Transverse colon (tissue), 4 donors: ENCODE measurements at regions not wholly inside any gene's neighbourhood (a gene's known extent, or its start where the extent isn't known, plus 50 kb on each side); places are given as distances from the start of the nearest gene placed in this dataset.

Experiments
- DNase-seq: peaks from one replicate; pipeline ENCODE4 v3.0.0-alpha.2; 2019
- H3K27ac ChIP-seq, 4 donors: fragments of 200-600 bp; sonication (generic); 2 replicates each; pipeline ENCODE4 v1.5.1; 2016 to 2018; ENCODE audit warnings: inconsistent platforms in 4 of 4
- H3K27me3 ChIP-seq: fragments of 200-600 bp; sonication (generic); 2 replicates; pipeline ENCODE4 v1.5.1; 2017; ENCODE audit warnings: inconsistent platforms
- H3K36me3 ChIP-seq, 4 donors: fragments of 200-600 bp; sonication (generic); 2 replicates each; pipeline ENCODE4 v1.5.1; 2017 to 2019; ENCODE audit warnings: inconsistent platforms in 4 of 4
- H3K4me1 ChIP-seq, 4 donors: fragments of 200-600 bp; sonication (generic); 2 replicates each; pipeline ENCODE4 v1.5.1; 2017 to 2020; ENCODE audit warnings: inconsistent platforms in 4 of 4
- H3K4me3 ChIP-seq, 4 donors: fragments of 200-600 bp; sonication (generic); 1 replicate in 1 of 4; 2 replicates in 3 of 4; pipeline versions ENCODE4 v1.5.1 to v1.6.1; 2017 to 2019; ENCODE audit warnings: inconsistent platforms in 4 of 4
- H3K9me3 ChIP-seq, 2 donors: fragments of 200-600 bp; sonication (generic); 2 replicates each; pipeline ENCODE4 v1.5.1; 2017 to 2019; ENCODE audit warnings: inconsistent platforms in 2 of 2
- EP300 ChIP-seq: sonication (generic); formaldehyde crosslinking; IDR thresholded peaks from one replicate; pipeline ENCODE4 v1.6.1; 2017; ENCODE audit warnings: antibody characterized with exemption, low read depth
- POLR2A ChIP-seq: fragments of 450-650 bp; IDR thresholded peaks from one replicate; pipeline ENCODE4 v1.6.1; 2016; ENCODE audit warnings: antibody characterized with exemption, mild to moderate bottlenecking, moderate library complexity
- POLR2AphosphoS5 ChIP-seq, 3 donors: sonication (generic); formaldehyde crosslinking; IDR thresholded peaks; one replicate each; pipeline ENCODE4 v1.6.1; 2016; ENCODE audit warnings: antibody characterized with exemption in 3 of 3
- WGBS, 2 donors: methylation state at CpG; one replicate each; pipeline ENCODE4 v1.1.5; 2018; ENCODE audit warnings: low coverage in 1 of 2; 5-methylcytosine and 5-hydroxymethylcytosine counted together
- in situ Hi-C, 4 donors: fragments of 200-750 bp; cut with MboI; loops; one replicate each; pipeline versions ENCODE4 v1.15.0 to v1.15.1; 2017; ENCODE audit warnings: low sequenced_read_pairs in 3 of 4, low pct_ligation_motif_present in 1 of 4, low pct_unique_long_range_greater_than_20kb in 1 of 4
- intact Hi-C: fragments of 100-400 bp; cut with DNase I; formaldehyde crosslinking; loops from one replicate; pipeline ENCODE4 v1.15.1; 2023; ENCODE audit warnings: low total_unique reads
- TF ChIP-seq, protein P1 (sequence below), 5 experiments: fragments of 200-600 bp in 3 of 5; fragments of 450-650 bp in 2 of 5; sonication (generic) in 3 of 5; IDR thresholded peaks; 1 replicate in 2 of 5; 2 replicates in 3 of 5; pipeline ENCODE4 v1.5.1; 2016 to 2017; ENCODE audit warnings: antibody characterized with exemption in 5 of 5, inconsistent platforms in 3 of 5, mild to moderate bottlenecking in 2 of 5, moderate library complexity in 1 of 5

DNA sequence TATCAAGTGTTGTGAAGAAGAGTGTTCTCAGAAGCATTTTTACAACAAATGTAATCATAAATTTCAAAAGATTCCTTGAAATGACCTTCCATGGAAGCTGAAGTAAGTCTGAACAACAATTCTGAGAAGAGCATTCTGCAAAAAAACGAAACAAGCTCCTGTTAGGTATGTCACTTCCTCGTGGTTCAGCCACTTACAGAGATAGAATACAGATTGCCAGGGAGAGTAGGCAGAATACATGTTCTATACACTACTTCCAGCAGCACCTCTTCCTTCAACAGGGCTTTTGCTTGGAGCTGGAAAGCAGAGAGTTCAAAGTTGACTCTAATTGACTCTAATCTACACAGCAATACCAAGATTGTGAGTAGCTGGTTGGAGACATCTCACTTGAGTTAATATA, 274.5 kb downstream of the ADGRA3 start:
- peak overlapping the region in 1 of 4 donors; percentile 25 for H3K27ac ChIP-seq
- intact Hi-C loops = no loop called here
- no peaks in the 10 kb centered on the region for H3K27me3 ChIP-seq
- H3K4me1 ChIP-seq = peaks cover 0 to 8% (median 3%) of the 10 kb centered on the region in 4 donors
- WGBS, 2 donors = 48% methylated on average over 2 of the region's 2 CpGs; no CpG with 5 or more reads in 1 of the 2 donors
- TF ChIP-seq POLR2A (no peak), EP300 (no peak), POLR2AphosphoS5 (IDR thresholded peaks at IDR 0.05) (no peak)
- TF ChIP-seq, protein P1, sequence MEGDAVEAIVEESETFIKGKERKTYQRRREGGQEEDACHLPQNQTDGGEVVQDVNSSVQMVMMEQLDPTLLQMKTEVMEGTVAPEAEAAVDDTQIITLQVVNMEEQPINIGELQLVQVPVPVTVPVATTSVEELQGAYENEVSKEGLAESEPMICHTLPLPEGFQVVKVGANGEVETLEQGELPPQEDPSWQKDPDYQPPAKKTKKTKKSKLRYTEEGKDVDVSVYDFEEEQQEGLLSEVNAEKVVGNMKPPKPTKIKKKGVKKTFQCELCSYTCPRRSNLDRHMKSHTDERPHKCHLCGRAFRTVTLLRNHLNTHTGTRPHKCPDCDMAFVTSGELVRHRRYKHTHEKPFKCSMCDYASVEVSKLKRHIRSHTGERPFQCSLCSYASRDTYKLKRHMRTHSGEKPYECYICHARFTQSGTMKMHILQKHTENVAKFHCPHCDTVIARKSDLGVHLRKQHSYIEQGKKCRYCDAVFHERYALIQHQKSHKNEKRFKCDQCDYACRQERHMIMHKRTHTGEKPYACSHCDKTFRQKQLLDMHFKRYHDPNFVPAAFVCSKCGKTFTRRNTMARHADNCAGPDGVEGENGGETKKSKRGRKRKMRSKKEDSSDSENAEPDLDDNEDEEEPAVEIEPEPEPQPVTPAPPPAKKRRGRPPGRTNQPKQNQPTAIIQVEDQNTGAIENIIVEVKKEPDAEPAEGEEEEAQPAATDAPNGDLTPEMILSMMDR (IDR thresholded peaks at IDR 0.05) = no peak
- in situ Hi-C loops = no loop called here
- H3K36me3 ChIP-seq = no peaks in the 10 kb centered on the region
- no peak for DNase-seq
- no peaks in the 10 kb centered on the region for H3K9me3 ChIP-seq
- H3K4me3 ChIP-seq = no peak overlapping the region

DNA sequence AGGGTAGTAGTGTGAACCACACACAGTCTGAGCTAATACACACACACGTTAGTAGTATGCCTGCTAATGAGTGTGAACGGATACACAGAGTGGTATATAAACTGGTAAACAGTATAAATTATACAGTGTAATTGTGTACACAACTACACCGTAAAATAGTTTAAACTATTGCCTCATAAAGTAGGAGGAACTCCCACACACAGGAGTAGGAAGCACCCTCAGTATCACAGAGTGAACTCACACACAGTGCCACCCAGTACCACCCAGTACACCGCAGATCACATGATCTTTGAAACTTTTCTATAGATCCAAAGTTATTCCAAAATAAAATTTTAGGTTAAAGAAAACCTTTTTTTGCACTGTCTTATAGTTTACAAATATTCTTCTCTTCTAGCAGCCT, 275.1 kb downstream of the ADGRA3 start:
- intact Hi-C loops (no loop called here), in situ Hi-C loops (no loop called here)
- peak overlapping the region in 1 of 4 donors; percentile 25 for H3K27ac ChIP-seq
- DNase-seq = no peak
- H3K36me3 ChIP-seq = no peaks in the 10 kb centered on the region
- no peak overlapping the region for H3K4me3 ChIP-seq
- no peaks in the 10 kb centered on the region for H3K27me3 ChIP-seq
- peaks cover 0 to 8% (median 3%) of the 10 kb centered on the region in 4 donors for H3K4me1 ChIP-seq
- WGBS, 2 donors = 54 to 56% methylated on average over 2 to 4 of the region's 4 CpGs
- TF ChIP-seq, protein P1 (IDR thresholded peaks at IDR 0.05) = no peak
- TF ChIP-seq POLR2A = no peak
- no peak for TF ChIP-seq POLR2AphosphoS5 (IDR thresholded peaks at IDR 0.05)
- TF ChIP-seq EP300 = no peak
- no peaks in the 10 kb centered on the region for H3K9me3 ChIP-seq

DNA sequence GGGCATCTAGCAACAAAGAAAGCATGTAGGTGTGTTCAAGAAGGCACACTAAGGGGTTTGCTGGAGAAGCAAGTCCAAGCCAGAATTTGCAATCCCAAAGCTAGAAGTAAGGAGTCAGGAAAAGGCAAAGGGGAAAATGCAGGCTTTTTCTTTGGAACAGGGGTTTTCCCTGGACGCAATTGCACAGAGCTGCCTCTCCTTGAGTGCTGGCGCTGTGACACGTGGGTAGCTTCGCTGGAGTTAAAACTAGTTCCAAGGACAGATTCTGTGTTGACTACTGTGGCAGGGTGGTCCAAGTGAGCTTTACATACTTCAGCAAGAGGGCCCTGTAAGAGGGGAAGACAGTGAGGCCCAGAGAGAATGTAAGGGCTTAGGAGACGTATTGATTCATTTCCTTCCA, 277.1 kb downstream of the ADGRA3 start:
- H3K4me3 ChIP-seq = peak overlapping the region in 2 of 4 donors; percentile 33 to 42
- peaks cover 0 to 8% (median 3%) of the 10 kb centered on the region in 4 donors for H3K4me1 ChIP-seq
- H3K27ac ChIP-seq = peak overlapping the region; percentile 62 to 81 (median 78)
- in situ Hi-C loops (no loop called here), intact Hi-C loops (no loop called here)
- no peaks in the 10 kb centered on the region for H3K9me3 ChIP-seq
- no peaks in the 10 kb centered on the region for H3K27me3 ChIP-seq
- DNase-seq = peak; percentile 16
- 74 to 80% methylated on average over 3 to 5 of the region's 5 CpGs for WGBS, 2 donors
- TF ChIP-seq, protein P1 (IDR thresholded peaks at IDR 0.05) = peak in 2 of 5 experiments; percentile 17 to 28
- TF ChIP-seq POLR2AphosphoS5 (IDR thresholded peaks at IDR 0.05) = no peak
- H3K36me3 ChIP-seq = no peaks in the 10 kb centered on the region

DNA sequence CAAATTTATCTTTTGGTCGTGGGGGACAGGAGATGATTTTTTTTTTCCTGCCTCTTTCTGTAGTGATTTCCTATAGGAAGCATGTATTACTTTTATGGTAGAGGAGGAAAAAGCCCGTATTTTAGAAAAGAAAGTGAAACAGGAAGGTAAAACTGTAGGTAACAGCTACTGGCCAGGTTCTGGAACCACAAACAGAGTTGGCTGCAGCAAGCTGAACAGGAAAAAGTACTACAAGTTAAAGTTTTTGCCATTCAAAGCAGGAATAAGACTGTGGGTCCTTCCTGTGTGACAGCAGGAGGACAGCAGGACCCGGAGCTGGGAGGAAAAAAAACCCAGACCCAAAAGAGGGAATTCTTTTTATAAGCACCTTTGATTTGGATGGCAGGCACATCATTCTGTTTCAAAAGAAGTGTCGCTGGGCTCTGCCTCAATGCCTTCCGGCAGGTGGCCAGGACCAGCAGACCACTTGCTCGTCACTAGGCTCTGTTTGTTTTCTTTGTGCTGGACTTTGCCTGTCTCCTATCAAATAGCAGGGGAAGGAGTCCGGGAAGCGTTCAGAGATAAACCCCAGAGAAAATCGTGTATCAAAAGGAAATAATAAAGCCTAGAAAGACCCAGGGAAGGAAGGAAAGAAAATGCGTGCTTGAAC, 277.9 kb downstream of the ADGRA3 start:
- H3K4me3 ChIP-seq = peak overlapping the region in 3 of 4 donors; percentile 10 to 42 (median 33)

More for the DNA sequence above, 277.9 kb downstream of the ADGRA3 start:
- in situ Hi-C loops (no loop called here), intact Hi-C loops (no loop called here)
- H3K4me1 ChIP-seq = peaks cover 0 to 8% (median 3%) of the 10 kb centered on the region in 4 donors
- H3K27ac ChIP-seq = peak overlapping the region; percentile 62 to 81 (median 78)
- no peaks in the 10 kb centered on the region for H3K36me3 ChIP-seq
- DNase-seq = peak; percentile 32
- TF ChIP-seq, protein P1 (IDR thresholded peaks at IDR 0.05) = peak in 1 of 5 experiments; percentile 31
- no peak for TF ChIP-seq POLR2AphosphoS5 (IDR thresholded peaks at IDR 0.05)
- no peaks in the 10 kb centered on the region for H3K9me3 ChIP-seq
- H3K27me3 ChIP-seq = no peaks in the 10 kb centered on the region
- WGBS, 2 donors = 6 to 17% methylated on average over 5 to 10 of the region's 10 CpGs
